Islet precursor cell (in vitro differentiated cells): ENCODE measurements at regions not wholly inside any gene's neighbourhood (a gene's known extent, or its start where the extent isn't known, plus 50 kb on each side); places are given as distances from the start of the nearest gene placed in this dataset.

Experiments used
- DNase-seq: peaks from one replicate; pipeline ENCODE4 v3.0.0-alpha.2; 2018

DNA sequence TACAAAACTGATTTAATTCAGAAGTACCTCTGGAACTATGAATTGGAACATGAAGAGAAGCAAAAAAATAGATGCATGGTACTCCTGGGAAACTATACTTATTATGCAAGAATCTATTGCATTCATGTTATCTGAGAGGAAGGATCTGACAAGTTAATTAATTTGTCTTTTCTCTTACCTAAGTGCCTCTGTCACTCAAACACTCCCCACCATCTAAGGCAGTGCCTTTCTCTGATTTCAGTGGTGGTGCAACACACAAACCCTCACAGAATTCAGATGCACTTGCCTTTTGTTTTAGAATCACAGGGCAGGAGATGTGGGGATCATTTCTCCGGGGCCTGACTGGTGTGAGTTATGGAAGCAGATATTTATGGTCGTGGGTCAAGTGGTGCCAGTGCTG, 52.5 kb upstream of the C9orf72 start:
- no peak for DNase-seq

DNA sequence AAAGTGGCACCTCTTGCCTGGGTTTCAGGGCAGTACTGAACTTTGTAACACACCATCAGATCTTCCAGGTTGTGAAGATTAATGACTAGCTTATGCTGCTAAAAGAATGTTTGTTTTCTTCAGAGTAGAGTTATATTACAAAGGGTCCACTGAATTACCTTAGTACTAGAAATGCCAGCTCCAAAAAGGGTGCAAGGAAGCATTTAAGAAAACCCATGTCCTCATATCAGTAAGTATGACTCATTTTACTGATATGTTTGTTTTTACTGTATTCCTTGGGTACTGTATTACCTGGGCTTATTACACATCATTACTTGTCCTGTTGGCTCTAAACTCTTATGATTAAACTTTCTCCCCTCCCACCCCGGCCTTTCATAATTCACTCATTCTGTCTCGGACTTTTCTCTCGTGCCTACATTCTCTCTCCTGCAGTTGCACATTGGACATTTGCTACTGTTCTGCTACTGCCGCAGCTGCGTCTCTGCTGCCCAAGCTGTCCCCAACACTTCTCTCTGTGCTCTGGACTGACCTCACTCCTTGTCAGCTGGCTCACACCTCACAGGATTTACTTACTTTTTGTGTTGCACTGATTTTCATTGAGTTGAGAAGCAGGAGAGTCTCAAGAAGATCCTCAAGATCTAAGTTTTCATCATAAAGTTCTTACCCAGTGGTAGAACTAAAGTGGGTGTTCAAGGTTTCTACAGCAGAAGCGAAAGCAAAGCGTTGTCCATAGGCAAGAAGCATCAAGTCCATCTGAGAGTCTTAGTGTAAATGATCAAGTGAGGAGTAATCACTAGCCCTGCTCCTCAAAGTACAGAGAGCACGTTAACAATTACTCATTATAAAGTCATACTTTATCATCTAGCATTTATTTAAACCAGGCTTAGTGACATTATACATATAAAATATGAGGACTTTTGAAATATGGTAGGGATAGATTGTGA, 53.2 kb upstream of the C9orf72 start:
- DNase-seq = no peak

DNA sequence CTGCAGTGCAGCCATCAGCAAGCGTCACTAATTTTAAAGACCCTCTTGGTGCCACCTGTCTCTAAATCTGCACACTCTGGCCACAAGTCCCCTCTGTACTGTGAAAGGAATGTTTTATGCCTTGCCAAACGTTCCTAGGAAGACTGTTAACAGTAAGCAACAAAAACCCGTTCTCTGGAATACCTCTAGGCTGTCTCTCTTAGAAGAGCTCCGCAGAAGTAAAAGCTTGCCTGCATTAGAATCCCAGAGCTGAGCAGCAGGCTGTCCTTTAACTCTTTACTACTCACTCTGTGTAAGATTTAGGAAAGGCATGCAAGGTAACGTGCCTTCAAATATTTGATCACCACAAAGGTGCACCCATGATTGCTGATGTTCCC, 53.9 kb upstream of the C9orf72 start:
- DNase-seq = no peak

DNA sequence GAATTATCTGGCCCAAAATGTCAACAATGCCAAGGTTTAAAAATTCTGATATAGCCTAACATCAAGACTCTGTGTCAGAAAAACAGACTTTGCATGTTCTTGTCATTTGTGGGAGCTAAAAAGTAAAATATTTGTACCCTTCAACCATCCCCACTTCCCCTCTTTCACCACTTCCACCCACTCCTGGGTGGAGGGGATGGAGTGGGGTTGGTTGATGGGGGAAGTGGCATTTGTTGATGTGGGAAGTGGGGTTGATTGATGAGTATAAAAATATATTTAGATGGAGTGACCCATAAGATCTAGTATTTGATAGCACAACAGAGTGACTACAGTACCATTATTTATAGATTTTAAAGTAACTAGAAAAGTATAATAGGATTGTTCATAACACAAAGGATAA, 55.0 kb upstream of the C9orf72 start:
- no peak for DNase-seq

DNA sequence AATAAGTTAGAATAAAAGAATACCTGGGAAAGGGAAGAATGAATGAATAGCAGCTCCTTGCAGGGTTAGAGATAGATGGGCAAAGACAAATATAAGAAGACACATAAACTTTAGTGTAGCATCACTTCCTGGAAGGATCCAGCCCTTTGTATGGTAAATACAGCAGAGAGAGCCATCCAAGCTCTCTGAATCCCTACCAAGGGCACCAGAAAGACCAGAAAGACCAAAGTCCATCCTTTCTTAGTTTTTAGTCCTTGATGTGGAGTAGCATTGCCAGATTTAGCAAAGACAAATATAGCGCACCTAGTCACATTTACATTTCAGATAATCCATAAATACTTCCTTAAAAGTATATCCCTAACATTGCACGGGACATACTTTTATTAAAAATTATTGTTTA, 56.1 kb upstream of the C9orf72 start:
- DNase-seq = no peak

DNA sequence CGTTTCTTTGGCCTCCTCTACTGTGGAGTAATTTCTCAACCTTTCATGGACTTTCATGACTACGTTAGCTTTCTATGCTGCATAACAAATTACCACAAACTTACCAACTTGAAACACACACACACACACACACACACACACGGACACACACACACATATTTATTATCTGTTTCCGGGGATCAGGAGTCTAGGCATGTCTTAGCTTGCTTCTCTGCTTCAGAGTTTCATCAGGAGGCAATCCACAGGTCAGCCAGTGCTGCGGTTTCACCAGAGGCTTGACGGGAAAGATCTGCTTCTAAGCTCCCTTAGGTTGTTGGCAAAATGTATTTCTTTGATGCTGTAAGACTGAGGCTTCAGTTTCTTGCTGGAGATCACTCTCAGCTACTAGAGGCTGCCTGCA, 59.0 kb upstream of the C9orf72 start:
- DNase-seq = no peak

DNA sequence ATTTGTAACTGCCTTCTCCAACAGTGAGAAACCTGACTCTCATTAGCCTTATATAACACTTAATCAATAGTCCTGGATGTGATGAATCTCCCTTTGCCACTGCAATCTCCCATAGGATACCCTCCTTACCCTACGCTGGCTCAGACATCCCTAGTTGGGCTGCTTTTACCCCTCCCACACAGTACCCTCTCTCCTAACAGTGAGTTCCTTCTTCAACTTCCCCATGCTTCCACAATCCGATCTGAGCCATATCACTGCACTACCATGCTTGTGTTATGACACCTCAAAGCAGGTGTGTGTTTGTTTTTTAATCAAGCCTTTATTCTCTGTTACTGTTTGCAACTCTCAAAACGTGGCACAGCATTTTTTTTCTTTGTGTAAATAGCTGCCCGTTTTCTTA, 60.5 kb upstream of the C9orf72 start:
- DNase-seq = no peak

DNA sequence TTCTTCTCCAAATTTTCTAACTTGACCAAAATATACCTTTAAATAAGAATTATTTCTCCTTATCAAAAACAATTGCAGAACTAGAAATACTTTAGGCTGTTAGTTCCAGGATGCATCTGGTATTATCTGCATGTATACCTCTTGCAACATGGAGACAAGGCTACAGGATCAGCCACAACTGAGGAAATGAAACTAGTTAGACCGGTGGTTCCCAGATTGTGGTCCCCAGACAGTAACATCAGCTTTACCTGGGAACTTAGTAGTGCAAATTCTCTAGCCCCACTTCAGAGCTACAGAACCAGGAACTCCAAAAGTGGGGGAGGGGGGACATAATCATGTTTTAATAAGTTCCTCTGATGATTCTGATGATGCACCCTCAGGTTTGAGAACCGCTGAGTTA, 61.6 kb upstream of the C9orf72 start:
- DNase-seq = no peak

DNA sequence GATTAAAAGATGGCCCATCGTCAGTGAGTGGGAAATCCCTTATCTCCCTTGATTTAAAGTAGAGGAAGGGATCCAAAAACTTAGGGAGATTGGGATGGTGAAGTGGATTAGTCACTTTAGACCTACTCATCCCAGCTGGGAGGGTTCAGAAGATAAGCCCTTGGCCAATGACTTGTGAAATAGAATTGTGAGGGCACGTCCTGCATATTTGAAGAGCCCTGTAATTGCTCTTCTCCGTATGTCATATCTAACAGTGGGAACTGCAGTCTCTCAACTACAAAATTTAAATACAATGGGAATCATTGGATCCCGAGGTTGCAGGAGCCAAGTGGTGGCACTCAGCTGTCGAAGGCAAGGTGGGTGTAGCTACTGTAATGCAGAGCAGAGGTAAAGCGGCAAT, 65.4 kb upstream of the C9orf72 start:
- DNase-seq = no peak

DNA sequence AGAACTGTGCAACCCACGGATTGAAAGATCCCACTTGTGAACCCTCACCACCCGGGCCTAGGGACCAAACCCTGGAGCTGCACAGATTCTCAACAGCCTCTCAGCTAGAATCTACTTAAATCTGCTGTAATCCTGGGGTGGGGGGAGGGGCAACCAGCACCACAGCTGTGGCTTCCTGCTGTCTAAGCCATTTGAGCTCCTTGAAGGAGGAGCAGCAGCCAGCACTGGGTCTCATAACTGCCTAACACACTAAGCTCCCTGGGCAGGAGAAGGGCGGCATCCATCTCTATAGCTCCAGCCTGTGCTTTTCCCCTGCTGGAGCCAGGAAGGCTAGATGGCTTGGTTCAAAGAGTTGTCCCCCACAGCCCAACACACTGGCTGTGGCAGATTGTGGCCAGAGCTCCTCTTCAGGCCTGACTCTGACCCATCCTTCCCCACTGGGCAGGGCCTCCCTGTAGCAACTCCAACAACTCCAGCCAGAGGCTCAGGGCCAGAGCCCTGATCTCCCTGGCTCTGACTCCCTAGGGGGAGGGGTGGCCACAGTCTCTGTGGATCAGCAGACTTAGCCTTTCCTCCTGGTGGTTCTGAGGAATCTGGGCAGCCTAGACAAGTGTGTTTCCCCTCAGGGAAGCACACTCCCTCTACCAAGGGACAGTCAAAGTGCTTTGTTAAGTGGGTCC, 72.0 kb upstream of the C9orf72 start:
- DNase-seq = no peak

DNA sequence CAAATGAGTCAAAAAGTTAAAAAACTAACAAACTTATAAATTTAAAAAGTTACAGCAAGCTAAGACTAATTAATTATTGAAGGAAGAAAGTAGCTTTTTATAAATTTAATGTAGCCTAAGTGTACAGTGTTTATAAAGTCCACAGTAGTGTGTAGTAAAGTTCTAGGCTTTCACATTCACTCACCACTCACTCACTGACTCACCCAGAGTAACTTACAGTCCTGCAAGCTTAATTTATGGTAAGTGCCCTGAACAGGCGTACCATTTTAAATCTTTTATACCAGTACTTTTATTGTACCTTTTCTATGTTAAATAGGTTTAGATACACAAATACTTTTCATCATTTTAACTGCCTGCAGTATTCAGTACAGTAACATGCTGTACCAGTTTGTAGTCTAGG, 80.0 kb upstream of the C9orf72 start:
- DNase-seq = no peak

DNA sequence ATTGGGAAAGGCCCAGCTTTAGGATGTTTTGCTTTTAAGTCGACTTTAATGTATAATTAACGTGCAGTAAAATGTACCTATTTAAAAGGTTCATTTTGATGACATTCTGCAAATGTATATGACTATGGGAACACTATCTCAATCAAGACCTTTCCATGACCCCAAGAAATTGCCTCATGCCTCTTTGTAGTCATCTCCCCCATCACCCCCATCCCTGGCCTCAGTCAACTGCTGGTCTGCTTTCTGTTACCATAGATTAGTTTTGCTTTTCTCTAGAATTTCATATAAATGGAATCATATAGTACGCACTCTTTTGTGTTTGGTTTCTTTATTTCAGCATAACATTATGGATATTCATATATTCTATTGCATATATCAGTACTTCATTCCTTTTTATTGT, 80.7 kb upstream of the C9orf72 start:
- DNase-seq = no peak

DNA sequence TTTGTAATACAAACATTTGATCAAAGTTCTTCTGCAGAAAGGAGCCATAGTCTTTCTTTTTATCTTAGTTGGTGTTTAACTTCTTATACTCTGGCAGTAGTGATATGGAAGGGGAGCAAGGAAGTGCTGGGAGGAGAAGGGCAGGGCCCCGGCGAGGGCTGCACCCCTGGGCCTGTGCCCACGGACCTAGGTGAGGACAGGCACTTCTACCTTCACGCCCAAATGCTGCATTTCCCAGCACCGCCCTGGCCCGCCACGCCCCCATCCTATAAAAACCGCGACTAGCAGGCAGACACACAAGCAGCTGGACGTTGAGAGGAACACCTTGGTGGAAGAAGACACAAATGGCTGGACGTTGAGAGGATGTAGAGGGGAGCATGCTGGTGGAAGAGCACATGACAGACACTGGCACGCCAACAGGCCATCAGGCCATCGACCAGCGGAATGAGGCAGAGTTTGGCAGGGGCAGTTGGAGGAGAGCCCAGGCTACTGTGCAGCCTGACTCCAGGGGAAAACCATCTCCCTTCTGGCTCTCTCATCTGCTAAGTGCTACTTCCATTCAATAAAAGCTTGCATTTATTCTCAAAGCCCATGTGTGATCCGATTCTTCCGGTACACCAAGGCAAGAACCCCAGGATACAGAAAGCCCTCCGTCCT, 81.5 kb upstream of the C9orf72 start:
- DNase-seq = no peak

DNA sequence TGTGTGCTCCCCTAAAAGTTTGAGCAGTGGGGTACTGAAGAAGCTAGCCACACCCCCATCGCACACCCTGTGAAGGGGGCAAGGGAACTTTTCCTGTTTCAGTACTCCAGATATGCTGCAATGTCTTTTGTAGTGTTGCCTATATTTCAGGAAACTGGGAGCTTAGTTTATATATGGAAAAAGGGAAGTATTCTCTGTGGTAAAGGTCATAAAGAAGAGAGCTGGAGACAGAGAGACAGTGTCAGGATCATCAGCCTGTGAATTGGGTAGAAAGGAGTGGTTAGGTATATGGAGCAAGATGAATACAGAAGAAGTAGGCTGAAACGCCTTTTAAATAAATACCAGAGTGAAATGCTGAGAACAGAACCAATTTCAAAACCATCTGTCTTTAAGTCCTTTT, 82.2 kb upstream of the C9orf72 start:
- no peak for DNase-seq

DNA sequence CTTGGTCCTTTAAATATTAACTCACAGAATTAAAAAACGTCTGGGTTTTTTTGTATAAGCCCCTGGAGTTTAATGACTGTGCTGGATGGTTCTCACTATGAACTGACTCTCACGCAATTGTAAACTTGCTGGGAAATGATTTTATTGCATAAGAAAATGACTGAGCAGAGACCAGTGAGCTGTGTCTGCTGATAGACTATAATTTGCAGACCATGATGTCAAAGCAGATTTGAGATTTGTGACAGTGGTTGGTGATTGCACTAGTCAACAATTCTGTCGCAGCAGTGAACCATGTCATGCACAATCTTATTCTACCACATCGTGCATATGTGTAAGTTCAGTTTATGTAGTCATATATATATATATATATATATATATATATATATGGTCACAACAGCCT, 85.7 kb upstream of the C9orf72 start:
- no peak for DNase-seq

DNA sequence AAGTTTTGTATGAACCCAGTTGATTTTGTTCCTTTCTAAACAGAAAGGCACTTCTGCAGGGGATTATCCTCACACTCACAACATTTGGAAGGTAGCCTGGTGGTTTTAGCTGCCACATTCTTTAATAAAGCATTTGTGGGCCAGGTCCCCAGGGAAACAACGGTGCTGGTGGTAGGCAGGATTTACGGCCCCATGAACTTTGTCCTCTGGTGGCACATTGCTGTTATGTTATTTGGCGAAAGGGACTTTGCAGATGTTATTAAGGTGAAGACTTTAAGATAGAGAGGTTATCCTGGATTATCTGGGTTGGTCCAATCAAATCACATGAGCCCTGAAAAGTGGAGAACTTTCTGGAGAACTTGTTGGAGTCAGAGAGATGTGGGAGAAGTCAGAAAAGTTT, 86.3 kb upstream of the C9orf72 start:
- no peak for DNase-seq

DNA sequence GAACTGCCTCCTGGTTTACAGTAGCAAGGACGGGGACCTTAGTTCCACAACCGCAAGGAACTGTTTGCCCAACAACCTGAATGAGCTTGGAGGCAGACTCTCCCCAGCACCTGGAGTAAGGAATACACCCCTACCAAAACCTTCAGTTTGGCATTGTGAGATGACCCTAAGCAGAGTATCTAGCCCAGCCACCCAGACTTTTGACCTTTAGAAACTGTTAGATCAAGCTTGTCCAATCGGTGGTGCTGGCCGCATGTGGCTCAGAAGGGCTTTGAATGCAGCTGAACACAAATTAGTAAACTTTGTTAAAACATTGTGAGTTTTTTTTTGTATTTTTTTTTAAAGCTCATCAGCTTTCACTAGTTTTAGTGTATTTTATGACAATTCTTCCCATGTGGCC, 86.9 kb upstream of the C9orf72 start:
- DNase-seq = no peak

DNA sequence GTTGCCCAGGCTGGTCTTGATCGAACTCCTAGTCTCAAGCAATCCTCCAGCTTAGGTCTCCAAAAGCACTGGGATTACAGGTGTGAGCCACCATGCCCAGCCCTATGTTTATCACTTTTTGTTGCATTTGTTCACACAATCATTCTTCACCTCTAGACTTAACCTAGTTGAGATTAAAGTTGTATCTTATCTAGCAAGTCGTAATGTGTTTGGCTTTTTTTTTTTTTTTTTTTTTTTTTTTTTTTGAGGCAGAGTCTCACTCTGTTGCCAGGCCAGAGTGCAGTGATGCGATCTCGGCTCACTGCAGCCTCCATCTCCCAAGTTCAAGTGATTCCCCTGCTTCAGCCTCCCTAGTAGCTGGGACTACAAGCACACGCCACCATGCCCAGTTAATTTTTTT, 90.2 kb upstream of the C9orf72 start:
- no peak for DNase-seq

DNA sequence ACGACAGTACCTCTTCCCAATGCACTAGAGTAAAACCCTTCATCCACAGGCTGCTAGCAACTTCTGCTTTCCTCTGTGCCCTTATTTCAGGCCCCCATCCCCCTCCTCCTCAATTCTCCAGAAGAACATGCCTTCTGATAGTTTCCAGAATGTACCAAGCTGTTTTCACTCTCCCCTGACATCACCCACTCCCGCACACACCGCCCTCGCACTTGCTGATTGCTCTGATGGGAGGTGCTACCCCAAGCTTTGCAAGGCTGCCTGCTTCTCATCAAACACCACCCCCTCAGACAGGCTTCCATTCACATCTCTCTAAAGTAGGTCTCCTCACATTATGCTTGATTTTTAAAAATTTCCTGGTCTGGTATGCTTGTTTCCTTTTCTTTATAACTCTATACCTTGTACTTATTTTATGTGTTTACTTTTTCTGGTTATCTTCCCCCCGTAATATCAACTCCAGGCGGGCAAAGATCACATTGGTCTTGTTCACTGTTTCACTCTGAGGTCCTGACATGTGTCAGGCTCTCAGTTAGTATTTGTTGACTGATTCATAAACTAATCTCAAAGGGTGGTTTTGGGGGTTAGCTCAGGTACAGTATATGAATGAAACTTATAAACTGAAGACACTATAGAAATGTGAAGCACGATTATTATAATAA, 91.0 kb upstream of the C9orf72 start:
- no peak for DNase-seq

DNA sequence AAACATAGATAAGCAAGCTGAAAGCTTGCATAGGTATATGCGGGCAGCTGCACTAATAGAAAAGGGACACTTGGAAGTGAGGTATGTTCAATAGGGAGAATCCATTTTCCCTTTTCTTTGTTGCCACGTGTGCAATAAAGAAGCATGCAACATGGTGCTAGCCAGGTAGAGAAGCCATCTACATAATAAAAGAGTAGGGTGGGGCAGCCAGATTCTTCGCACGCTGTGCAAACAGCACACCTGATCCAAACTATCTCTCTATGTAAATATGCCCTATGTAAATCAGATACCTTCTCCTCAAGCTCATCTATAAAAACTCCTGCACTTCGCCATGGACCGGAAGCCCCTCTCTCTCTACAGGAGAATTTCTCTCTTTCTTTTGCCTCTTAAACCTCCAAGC, 91.9 kb upstream of the C9orf72 start:
- no peak for DNase-seq

DNA sequence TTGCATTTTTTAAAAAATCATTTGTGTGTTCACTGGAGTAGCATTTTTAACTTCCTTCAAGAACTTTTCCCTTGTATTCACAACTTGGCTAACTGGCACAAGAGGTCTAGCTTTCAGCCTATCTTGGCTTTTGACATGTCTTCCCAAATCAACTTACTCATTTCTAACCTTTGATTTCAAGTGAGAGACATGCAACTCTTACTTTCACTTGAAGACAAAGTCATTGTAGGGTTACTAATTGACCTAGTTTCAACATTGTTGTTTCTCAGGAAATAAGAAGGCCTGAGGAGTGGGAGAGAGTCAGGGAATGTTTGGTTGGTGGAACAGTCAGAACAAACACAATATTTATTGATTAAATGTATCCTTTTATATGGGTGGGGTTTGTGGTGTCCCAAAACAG, 95.0 kb upstream of the C9orf72 start:
- no peak for DNase-seq

DNA sequence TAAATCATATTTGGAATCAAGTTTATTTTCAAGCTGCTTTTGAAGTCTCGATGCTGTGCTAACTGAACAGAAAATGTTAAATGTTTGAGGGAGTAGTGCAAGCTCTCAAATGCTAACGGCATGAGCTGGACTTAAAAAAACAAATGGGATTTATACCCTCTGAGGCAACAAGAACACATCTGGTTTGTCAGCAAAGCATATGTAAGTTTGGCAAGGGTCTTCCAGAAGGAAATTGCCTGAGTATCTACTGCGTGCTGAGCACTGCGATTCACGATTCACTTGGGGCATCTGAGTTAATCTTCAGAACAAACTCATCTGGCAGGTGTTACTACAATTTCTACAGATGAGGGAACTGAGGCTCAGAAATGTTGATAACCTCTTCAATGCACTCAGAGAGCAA, 98.4 kb upstream of the C9orf72 start:
- DNase-seq = no peak

DNA sequence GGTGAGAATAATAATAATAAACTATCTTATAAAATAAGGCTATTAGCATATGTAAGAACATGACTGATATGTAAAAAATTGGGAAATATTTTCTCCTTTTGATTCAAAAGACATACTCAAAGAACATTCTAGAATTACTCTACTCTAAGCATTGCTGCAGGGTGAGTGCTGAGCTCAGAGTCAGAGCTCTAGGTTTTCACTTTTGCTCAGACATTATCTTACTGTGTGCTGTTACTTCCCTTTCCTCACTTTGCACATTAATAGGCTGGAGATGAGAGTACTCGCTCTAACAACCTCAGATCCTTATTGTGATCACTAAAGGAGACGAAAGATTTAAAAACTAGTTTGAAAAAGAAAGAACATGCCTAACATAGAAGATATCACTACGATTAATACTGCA, 99.4 kb upstream of the C9orf72 start:
- no peak for DNase-seq

DNA sequence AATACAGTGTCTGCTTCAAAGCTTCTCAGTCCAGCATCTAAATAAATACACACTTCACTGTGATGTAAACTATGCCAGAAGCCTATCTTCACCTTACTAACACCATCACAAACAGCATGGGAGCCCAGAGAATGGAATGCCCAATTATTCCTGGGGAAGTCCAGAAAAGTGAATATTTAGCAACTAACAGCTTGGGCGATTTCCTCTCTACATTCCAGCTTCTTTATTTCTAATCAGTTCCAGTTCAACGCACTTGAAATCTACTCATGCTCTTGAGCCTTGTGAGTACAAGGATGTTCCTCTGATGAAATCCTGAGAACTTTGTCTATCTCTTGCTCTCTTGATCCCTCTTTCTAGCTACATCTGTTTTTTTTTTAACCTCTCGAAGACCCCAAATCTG, 100.4 kb upstream of the C9orf72 start:
- no peak for DNase-seq
